ENCODE measurements at regions not wholly inside any gene's neighbourhood (a gene's known extent, or its start where the extent isn't known, plus 50 kb on each side); places are given as distances from the start of the nearest gene placed in this dataset.

DNA sequence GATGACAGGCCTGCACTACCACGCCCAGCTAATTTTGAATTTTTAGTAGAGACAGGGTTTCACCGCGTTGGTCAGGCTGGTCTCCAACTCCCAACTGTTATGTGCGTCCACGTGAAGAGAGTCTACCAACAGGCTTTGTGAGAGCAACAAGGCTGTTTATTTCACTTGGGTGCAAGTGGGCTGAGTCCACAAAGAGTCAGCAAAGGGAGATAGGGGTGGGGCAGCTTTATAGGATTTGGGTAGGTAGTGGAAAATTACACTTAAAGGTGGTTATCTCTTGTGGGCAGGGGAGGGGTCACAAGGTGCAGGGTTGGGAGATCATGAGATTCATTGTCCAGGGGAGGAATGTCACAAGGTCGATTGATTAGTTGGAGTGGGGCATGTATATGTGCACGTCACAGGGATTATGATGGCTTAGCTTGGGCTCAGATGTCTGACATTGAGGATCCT lies 111.6 kb downstream of the GOSR1 start:
- no peaks in the 10 kb centered on the region for H3K9me3 ChIP-seq (ENCODE audit: control insufficient read depth in 1 of 2, insufficient read depth in 1 of 2, low read depth in 1 of 2, low read length in 2 of 2)
- no peak for DNase-seq (ENCODE audit: low read depth, low spot score)
- H3K27me3 ChIP-seq (ENCODE audit: insufficient read depth, low read length): no peaks in the 10 kb centered on the region
- no peak overlapping the region for H2AFZ ChIP-seq (ENCODE audit: low read depth, low read length, poor library complexity, severe bottlenecking)
- no peak overlapping the region for H3K4me2 ChIP-seq (ENCODE audit: low read length)
- CTCF ChIA-PET: no interaction called here
- intact Hi-C loops (cut with micrococcal nuclease): no loop called here
- no peak for ATAC-seq
- no peak overlapping the region for H3K4me3 ChIP-seq (replicated peaks in 1 of 2; ENCODE audit: low read depth in 1 of 2, low read length in 2 of 2)
- H3K9ac ChIP-seq (ENCODE audit: low read length): no peak overlapping the region
- no peaks in the 10 kb centered on the region for H3K79me2 ChIP-seq (ENCODE audit: insufficient read depth, low read length)
- TF ChIP-seq, protein P1, sequence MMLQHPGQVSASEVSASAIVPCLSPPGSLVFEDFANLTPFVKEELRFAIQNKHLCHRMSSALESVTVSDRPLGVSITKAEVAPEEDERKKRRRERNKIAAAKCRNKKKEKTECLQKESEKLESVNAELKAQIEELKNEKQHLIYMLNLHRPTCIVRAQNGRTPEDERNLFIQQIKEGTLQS (IDR thresholded peaks at IDR 0.05): no peak
- TF ChIP-seq ZFX (IDR thresholded peaks at IDR 0.05) (no peak), SP1 (IDR thresholded peaks at IDR 0.05; ENCODE audit: low read depth) (no peak), SRF (IDR thresholded peaks at IDR 0.05; ENCODE audit: low read depth) (no peak), YY1 (IDR thresholded peaks at IDR 0.05; ENCODE audit: extremely low read depth, insufficient replicate concordance, low read depth, low read length) (no peak), JUND (IDR thresholded peaks at IDR 0.05) (no peak), ELF1 (IDR thresholded peaks at IDR 0.05; ENCODE audit: borderline replicate concordance, low read depth) (no peak), EZH2 (IDR thresholded peaks at IDR 0.05) (no peak), RAD21 (IDR thresholded peaks at IDR 0.05; ENCODE audit: low read depth) (no peak), CBX3 (IDR thresholded peaks at IDR 0.05; ENCODE audit: low read depth) (no peak)
- TF ChIP-seq, protein P2, sequence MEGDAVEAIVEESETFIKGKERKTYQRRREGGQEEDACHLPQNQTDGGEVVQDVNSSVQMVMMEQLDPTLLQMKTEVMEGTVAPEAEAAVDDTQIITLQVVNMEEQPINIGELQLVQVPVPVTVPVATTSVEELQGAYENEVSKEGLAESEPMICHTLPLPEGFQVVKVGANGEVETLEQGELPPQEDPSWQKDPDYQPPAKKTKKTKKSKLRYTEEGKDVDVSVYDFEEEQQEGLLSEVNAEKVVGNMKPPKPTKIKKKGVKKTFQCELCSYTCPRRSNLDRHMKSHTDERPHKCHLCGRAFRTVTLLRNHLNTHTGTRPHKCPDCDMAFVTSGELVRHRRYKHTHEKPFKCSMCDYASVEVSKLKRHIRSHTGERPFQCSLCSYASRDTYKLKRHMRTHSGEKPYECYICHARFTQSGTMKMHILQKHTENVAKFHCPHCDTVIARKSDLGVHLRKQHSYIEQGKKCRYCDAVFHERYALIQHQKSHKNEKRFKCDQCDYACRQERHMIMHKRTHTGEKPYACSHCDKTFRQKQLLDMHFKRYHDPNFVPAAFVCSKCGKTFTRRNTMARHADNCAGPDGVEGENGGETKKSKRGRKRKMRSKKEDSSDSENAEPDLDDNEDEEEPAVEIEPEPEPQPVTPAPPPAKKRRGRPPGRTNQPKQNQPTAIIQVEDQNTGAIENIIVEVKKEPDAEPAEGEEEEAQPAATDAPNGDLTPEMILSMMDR (IDR thresholded peaks at IDR 0.05 in 2 of 3, conservative IDR thresholded peaks at IDR 0.05 in 1 of 3; ENCODE audit: borderline replicate concordance in 1 of 3, insufficient read depth in 1 of 3, low read depth in 2 of 3, low read length in 2 of 3): no peak
- TF ChIP-seq, protein P3, sequence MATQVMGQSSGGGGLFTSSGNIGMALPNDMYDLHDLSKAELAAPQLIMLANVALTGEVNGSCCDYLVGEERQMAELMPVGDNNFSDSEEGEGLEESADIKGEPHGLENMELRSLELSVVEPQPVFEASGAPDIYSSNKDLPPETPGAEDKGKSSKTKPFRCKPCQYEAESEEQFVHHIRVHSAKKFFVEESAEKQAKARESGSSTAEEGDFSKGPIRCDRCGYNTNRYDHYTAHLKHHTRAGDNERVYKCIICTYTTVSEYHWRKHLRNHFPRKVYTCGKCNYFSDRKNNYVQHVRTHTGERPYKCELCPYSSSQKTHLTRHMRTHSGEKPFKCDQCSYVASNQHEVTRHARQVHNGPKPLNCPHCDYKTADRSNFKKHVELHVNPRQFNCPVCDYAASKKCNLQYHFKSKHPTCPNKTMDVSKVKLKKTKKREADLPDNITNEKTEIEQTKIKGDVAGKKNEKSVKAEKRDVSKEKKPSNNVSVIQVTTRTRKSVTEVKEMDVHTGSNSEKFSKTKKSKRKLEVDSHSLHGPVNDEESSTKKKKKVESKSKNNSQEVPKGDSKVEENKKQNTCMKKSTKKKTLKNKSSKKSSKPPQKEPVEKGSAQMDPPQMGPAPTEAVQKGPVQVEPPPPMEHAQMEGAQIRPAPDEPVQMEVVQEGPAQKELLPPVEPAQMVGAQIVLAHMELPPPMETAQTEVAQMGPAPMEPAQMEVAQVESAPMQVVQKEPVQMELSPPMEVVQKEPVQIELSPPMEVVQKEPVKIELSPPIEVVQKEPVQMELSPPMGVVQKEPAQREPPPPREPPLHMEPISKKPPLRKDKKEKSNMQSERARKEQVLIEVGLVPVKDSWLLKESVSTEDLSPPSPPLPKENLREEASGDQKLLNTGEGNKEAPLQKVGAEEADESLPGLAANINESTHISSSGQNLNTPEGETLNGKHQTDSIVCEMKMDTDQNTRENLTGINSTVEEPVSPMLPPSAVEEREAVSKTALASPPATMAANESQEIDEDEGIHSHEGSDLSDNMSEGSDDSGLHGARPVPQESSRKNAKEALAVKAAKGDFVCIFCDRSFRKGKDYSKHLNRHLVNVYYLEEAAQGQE (IDR thresholded peaks at IDR 0.05; ENCODE audit: low read depth): no peak
- TF ChIP-seq, protein P4, sequence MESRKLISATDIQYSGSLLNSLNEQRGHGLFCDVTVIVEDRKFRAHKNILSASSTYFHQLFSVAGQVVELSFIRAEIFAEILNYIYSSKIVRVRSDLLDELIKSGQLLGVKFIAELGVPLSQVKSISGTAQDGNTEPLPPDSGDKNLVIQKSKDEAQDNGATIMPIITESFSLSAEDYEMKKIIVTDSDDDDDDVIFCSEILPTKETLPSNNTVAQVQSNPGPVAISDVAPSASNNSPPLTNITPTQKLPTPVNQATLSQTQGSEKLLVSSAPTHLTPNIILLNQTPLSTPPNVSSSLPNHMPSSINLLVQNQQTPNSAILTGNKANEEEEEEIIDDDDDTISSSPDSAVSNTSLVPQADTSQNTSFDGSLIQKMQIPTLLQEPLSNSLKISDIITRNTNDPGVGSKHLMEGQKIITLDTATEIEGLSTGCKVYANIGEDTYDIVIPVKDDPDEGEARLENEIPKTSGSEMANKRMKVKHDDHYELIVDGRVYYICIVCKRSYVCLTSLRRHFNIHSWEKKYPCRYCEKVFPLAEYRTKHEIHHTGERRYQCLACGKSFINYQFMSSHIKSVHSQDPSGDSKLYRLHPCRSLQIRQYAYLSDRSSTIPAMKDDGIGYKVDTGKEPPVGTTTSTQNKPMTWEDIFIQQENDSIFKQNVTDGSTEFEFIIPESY (IDR thresholded peaks at IDR 0.05; ENCODE audit: extremely low read depth, insufficient replicate concordance, low read length): no peak
- TF ChIP-seq, protein P5, sequence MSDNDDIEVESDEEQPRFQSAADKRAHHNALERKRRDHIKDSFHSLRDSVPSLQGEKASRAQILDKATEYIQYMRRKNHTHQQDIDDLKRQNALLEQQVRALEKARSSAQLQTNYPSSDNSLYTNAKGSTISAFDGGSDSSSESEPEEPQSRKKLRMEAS (IDR thresholded peaks at IDR 0.05): no peak
- no TSS peak for BruUV-seq (replicated peaks)
- H4K20me1 ChIP-seq (ENCODE audit: insufficient read depth): no peaks in the 10 kb centered on the region
- no peaks in the 10 kb centered on the region for H3K9me2 ChIP-seq (ENCODE audit: insufficient read depth)
- RAD21 ChIA-PET (ENCODE audit: low non-redundant PET in 1 of 2, low total read pairs in 2 of 2, uncharacterized antibody in 2 of 2, unreplicated experiment in 2 of 2): no interaction called here
- POLR2A ChIA-PET: no interaction called here
- no peak overlapping the region for H3K27ac ChIP-seq (ENCODE audit: low read depth, low read length)
- peaks cover 0 to 8% of the 10 kb centered on the region in 2 experiments; a peak in 2 of 4 replicates for H3K4me1 ChIP-seq (ENCODE audit: control insufficient read depth in 1 of 2, insufficient read depth in 2 of 2, low read length in 2 of 2)
- no peaks in the 10 kb centered on the region for H3K36me3 ChIP-seq (ENCODE audit: control insufficient read depth in 1 of 2, insufficient read depth in 2 of 2, low read length in 2 of 2)

Measured in HCT116 (cell line).